GM12878 (cell line): ENCODE measurements at regions not wholly inside any gene's neighbourhood (a gene's known extent, or its start where the extent isn't known, plus 50 kb on each side); places are given as distances from the start of the nearest gene placed in this dataset.

ENCODE experiments used
- ATAC-seq: fragments of 200-7000 bp; cut with Tn5 transposase; 3 replicates; pipeline ENCODE4 v1.9.1; 2020; ENCODE audit warnings: mild to moderate bottlenecking, moderate library complexity
- BruUV-seq: library from RNA; stranded (reverse); fragments of 400-500 nt; replicated peaks from 2 replicates; lab custom pipeline; 2021; lab: Mats Ljungman, UMichigan
- CTCF ChIA-PET: fragments of 300-600 bp; sonication (Branson Sonifier 250); formaldehyde crosslinking; extraction: SDS; loops from one replicate; lab custom pipeline; 2021; ENCODE audit warnings: inconsistent platforms; lab: Yijun Ruan, JAX
- POLR2A ChIA-PET: fragments of 350-600 bp; formaldehyde crosslinking; extraction: SDS; loops from one replicate; lab custom pipeline; 2021; ENCODE audit warnings: inconsistent platforms; lab: Charles Lee
- RAD21 ChIA-PET: fragments of 300-600 bp; sonication (Branson Sonifier 250); formaldehyde crosslinking; loops from one replicate; lab custom pipeline; 2023; ENCODE audit warnings: antibody characterized with exemption; ENCODE audit not compliant: unreplicated experiment; lab: Charles Lee
- SMC1A ChIA-PET: fragments of 300-600 bp; sonication (Branson Sonifier 250); formaldehyde crosslinking; loops from one replicate; lab custom pipeline; 2023; ENCODE audit not compliant: unreplicated experiment, uncharacterized antibody; lab: Charles Lee
- DNase-seq: peaks from one replicate; pipeline ENCODE4 v3.0.0-alpha.2; 2011; ENCODE audit warnings: low read depth, low spot score
- FAIRE-seq: peaks from 3 replicates; lab custom pipeline; 2011; peaks lifted over from hg19 to GRCh38; lab: Jason Lieb, UNC
- H2AFZ ChIP-seq: 2 replicates; pipeline ENCODE4 v1.6.0; 2011; ENCODE audit warnings: low read depth, low read length, control low read depth; ENCODE audit not compliant: control insufficient read depth
- H3K27ac ChIP-seq: 2 replicates; pipeline ENCODE4 v1.5.1; 2011; ENCODE audit warnings: control low read depth; ENCODE audit not compliant: control insufficient read depth, insufficient read depth
- H3K27me3 ChIP-seq, 2 experiments: replicated peaks in 1 of 2; 2 replicates each; pipeline versions ENCODE4 v1.6.0 to v1.6.1; 2011; ENCODE audit warnings: low read length in 1 of 2; ENCODE audit not compliant: control insufficient read depth in 2 of 2, insufficient read depth in 2 of 2
- H3K36me3 ChIP-seq, 2 experiments: 2 replicates each; pipeline ENCODE4 v1.5.1; 2011; ENCODE audit warnings: low read length in 1 of 2; ENCODE audit not compliant: control insufficient read depth in 2 of 2, insufficient read depth in 2 of 2
- H3K4me1 ChIP-seq: 2 replicates; pipeline ENCODE4 v1.6.1; 2011; ENCODE audit warnings: mild to moderate bottlenecking, low read length, moderate library complexity, mixed read lengths; ENCODE audit not compliant: control insufficient read depth, insufficient read depth
- H3K4me2 ChIP-seq: 2 replicates; pipeline ENCODE4 v1.6.0; 2011; ENCODE audit warnings: control low read depth; ENCODE audit not compliant: control insufficient read depth, insufficient read depth
- H3K4me3 ChIP-seq: fragments of 200-600 bp; sonication (generic); 2 replicates; pipeline ENCODE4 v1.5.1; 2016
- H3K79me2 ChIP-seq: 2 replicates; pipeline ENCODE4 v1.6.0; 2011; ENCODE audit warnings: low read length; ENCODE audit not compliant: control insufficient read depth, insufficient read depth
- H3K9ac ChIP-seq: 2 replicates; pipeline ENCODE4 v1.8.0; 2011; ENCODE audit warnings: low read length, control low read depth, mixed read lengths; ENCODE audit not compliant: control insufficient read depth, insufficient read depth
- H3K9me3 ChIP-seq: replicated peaks from 3 replicates; pipeline ENCODE4 v1.5.1; 2011; ENCODE audit warnings: mild to moderate bottlenecking, low read length; ENCODE audit not compliant: control insufficient read depth, insufficient read depth
- H4K20me1 ChIP-seq: 2 replicates; pipeline ENCODE4 v1.6.0; 2011; ENCODE audit not compliant: control insufficient read depth, insufficient read depth
- KLF5 ChIP-seq: fragments of 450-650 bp; IDR thresholded peaks from 2 replicates; pipeline ENCODE4 v1.6.1; 2014; ENCODE audit warnings: mild to moderate bottlenecking; ENCODE audit not compliant: partially characterized antibody
- LARP7 ChIP-seq: fragments of 450-650 bp; IDR thresholded peaks from 2 replicates; pipeline ENCODE4 v1.6.1; 2017; ENCODE audit warnings: mild to moderate bottlenecking
- POU2F2 ChIP-seq: IDR thresholded peaks from 3 replicates; pipeline ENCODE4 v1.6.1; 2011; ENCODE audit warnings: low read depth, mild to moderate bottlenecking, low read length, borderline replicate concordance
- SMAD1 ChIP-seq: fragments of 450-650 bp; IDR thresholded peaks from 2 replicates; pipeline ENCODE4 v1.6.1; 2018; ENCODE audit warnings: mild to moderate bottlenecking, low read depth; ENCODE audit not compliant: partially characterized antibody
- SRF ChIP-seq, 2 experiments: IDR thresholded peaks; 2 replicates each; pipeline ENCODE4 v1.6.1; 2011; ENCODE audit warnings: low read depth in 2 of 2, low read length in 2 of 2, mild to moderate bottlenecking in 1 of 2, moderate library complexity in 1 of 2
- SUPT20H ChIP-seq: IDR thresholded peaks from 2 replicates; pipeline ENCODE4 v1.6.1; 2011; ENCODE audit warnings: low read depth, mild to moderate bottlenecking, low read length, moderate library complexity, borderline replicate concordance; ENCODE audit not compliant: control insufficient read depth
- TBL1XR1 ChIP-seq: IDR thresholded peaks from 2 replicates; pipeline ENCODE4 v1.6.1; 2012; ENCODE audit warnings: low read depth, low read length, improper control_type of control experiment
- ZNF24 ChIP-seq: fragments of 450-650 bp; IDR thresholded peaks from 2 replicates; pipeline ENCODE4 v1.6.1; 2017; ENCODE audit warnings: antibody characterized with exemption, mild to moderate bottlenecking
- ZZZ3 ChIP-seq: IDR thresholded peaks from 2 replicates; pipeline ENCODE4 v1.6.1; 2011; ENCODE audit warnings: low read depth; ENCODE audit not compliant: control insufficient read depth, insufficient read length
- WGBS: methylation state at CpG from one replicate; pipeline ENCODE4 v1.1.6; 2016; ENCODE audit warnings: low lambda C conversion rate; ENCODE audit not compliant: insufficient replicate concordance, insufficient coverage; ENCODE audit errors: missing lambda C conversion rate; 5-methylcytosine and 5-hydroxymethylcytosine counted together
- in situ Hi-C: fragments of 300-500 bp; cut with MboI; formaldehyde crosslinking; loops from 9 replicates; pipeline ENCODE4 v1.14.3; 2018; ENCODE audit warnings: mixed read lengths
- intact Hi-C: fragments of 100-400 bp; cut with micrococcal nuclease; formaldehyde crosslinking; loops from one replicate; pipeline ENCODE4 v1.14.2; 2022; ENCODE audit not compliant: unreplicated experiment
- TF ChIP-seq, protein P1 (sequence below): fragments of 450-650 bp; IDR thresholded peaks from 2 replicates; pipeline ENCODE4 v1.6.1; 2017; ENCODE audit warnings: borderline replicate concordance
- TF ChIP-seq, protein P2 (sequence below): IDR thresholded peaks from 2 replicates; pipeline ENCODE4 v1.6.1; 2011; ENCODE audit warnings: borderline replicate concordance, low read depth, mild to moderate bottlenecking, moderate library complexity, mixed read lengths, low read length; ENCODE audit not compliant: insufficient read depth; ENCODE audit errors: extremely low read length
- TF ChIP-seq, protein P3 (sequence below): fragments of 450-650 bp; IDR thresholded peaks from 2 replicates; pipeline ENCODE4 v1.6.1; 2016; ENCODE audit warnings: mild to moderate bottlenecking, moderate library complexity, borderline replicate concordance
- TF ChIP-seq, protein P4 (sequence below): fragments of 450-650 bp; IDR thresholded peaks from 2 replicates; pipeline ENCODE4 v1.6.1; 2017; ENCODE audit warnings: mild to moderate bottlenecking, moderate library complexity

DNA sequence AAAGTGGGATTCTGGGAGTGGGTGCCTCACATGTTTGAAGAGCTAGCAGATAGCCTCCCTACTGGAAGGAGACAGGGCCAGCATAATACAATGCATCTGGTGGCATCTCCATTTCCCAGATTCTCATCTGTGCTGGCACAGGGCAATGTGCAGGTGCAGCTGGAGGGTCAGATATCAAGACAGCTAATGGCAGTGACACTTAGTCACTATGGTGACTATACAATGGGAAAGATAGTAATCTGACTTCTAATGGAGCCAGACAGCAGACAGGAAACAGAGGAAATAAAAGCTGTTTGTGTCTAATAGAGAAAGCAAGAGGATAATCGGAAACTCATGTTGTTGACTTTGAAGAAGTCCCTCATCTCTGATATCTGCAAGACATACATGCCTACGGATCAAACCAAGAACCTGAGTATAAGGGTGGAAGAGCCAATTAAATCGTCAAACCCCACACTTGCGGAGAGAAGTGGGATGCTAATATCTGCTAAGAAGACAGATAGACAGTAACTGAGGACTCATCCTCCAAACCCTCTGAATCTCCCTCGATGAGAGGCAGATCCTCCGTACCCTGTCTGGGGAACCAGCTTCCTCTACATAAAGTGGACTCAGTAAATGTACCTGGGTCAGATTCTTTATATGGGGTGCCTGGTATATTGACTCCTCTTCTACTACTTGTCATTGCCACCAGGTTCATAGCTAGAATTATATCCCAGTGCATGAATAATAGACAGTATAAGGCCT, 692.7 kb downstream of the SOCS6 start:
- CTCF ChIA-PET: no interaction called here
- BruUV-seq: no TSS peak
- TF ChIP-seq SMAD1 (no peak), SRF (IDR thresholded peaks at IDR 0.05; ENCODE audit: low read depth in 2 of 2, low read length in 2 of 2) (no peak), TBL1XR1 (no peak), ZNF24 (no peak), LARP7 (no peak), KLF5 (no peak), SUPT20H (no peak), POU2F2 (no peak), ZZZ3 (no peak)
- TF ChIP-seq, protein P1, sequence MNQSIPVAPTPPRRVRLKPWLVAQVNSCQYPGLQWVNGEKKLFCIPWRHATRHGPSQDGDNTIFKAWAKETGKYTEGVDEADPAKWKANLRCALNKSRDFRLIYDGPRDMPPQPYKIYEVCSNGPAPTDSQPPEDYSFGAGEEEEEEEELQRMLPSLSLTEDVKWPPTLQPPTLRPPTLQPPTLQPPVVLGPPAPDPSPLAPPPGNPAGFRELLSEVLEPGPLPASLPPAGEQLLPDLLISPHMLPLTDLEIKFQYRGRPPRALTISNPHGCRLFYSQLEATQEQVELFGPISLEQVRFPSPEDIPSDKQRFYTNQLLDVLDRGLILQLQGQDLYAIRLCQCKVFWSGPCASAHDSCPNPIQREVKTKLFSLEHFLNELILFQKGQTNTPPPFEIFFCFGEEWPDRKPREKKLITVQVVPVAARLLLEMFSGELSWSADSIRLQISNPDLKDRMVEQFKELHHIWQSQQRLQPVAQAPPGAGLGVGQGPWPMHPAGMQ: no peak
- TF ChIP-seq, protein P2, sequence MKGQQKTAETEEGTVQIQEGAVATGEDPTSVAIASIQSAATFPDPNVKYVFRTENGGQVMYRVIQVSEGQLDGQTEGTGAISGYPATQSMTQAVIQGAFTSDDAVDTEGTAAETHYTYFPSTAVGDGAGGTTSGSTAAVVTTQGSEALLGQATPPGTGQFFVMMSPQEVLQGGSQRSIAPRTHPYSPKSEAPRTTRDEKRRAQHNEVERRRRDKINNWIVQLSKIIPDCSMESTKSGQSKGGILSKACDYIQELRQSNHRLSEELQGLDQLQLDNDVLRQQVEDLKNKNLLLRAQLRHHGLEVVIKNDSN: no peak
- TF ChIP-seq, protein P3, sequence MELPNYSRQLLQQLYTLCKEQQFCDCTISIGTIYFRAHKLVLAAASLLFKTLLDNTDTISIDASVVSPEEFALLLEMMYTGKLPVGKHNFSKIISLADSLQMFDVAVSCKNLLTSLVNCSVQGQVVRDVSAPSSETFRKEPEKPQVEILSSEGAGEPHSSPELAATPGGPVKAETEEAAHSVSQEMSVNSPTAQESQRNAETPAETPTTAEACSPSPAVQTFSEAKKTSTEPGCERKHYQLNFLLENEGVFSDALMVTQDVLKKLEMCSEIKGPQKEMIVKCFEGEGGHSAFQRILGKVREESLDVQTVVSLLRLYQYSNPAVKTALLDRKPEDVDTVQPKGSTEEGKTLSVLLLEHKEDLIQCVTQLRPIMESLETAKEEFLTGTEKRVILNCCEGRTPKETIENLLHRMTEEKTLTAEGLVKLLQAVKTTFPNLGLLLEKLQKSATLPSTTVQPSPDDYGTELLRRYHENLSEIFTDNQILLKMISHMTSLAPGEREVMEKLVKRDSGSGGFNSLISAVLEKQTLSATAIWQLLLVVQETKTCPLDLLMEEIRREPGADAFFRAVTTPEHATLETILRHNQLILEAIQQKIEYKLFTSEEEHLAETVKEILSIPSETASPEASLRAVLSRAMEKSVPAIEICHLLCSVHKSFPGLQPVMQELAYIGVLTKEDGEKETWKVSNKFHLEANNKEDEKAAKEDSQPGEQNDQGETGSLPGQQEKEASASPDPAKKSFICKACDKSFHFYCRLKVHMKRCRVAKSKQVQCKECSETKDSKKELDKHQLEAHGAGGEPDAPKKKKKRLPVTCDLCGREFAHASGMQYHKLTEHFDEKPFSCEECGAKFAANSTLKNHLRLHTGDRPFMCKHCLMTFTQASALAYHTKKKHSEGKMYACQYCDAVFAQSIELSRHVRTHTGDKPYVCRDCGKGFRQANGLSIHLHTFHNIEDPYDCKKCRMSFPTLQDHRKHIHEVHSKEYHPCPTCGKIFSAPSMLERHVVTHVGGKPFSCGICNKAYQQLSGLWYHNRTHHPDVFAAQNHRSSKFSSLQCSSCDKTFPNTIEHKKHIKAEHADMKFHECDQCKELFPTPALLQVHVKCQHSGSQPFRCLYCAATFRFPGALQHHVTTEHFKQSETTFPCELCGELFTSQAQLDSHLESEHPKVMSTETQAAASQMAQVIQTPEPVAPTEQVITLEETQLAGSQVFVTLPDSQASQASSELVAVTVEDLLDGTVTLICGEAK: no peak
- TF ChIP-seq, protein P4, sequence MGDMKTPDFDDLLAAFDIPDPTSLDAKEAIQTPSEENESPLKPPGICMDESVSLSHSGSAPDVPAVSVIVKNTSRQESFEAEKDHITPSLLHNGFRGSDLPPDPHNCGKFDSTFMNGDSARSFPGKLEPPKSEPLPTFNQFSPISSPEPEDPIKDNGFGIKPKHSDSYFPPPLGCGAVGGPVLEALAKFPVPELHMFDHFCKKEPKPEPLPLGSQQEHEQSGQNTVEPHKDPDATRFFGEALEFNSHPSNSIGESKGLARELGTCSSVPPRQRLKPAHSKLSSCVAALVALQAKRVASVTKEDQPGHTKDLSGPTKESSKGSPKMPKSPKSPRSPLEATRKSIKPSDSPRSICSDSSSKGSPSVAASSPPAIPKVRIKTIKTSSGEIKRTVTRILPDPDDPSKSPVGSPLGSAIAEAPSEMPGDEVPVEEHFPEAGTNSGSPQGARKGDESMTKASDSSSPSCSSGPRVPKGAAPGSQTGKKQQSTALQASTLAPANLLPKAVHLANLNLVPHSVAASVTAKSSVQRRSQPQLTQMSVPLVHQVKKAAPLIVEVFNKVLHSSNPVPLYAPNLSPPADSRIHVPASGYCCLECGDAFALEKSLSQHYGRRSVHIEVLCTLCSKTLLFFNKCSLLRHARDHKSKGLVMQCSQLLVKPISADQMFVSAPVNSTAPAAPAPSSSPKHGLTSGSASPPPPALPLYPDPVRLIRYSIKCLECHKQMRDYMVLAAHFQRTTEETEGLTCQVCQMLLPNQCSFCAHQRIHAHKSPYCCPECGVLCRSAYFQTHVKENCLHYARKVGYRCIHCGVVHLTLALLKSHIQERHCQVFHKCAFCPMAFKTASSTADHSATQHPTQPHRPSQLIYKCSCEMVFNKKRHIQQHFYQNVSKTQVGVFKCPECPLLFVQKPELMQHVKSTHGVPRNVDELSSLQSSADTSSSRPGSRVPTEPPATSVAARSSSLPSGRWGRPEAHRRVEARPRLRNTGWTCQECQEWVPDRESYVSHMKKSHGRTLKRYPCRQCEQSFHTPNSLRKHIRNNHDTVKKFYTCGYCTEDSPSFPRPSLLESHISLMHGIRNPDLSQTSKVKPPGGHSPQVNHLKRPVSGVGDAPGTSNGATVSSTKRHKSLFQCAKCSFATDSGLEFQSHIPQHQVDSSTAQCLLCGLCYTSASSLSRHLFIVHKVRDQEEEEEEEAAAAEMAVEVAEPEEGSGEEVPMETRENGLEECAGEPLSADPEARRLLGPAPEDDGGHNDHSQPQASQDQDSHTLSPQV: no peak

More for the DNA sequence above, 692.7 kb downstream of the SOCS6 start:
- FAIRE-seq (no peak), DNase-seq (no peak), ATAC-seq (no peak)
- ChIA-PET RAD21 (no interaction called here), POLR2A (no interaction called here), SMC1A (no interaction called here)
- Histone ChIP-seq H3K4me3 (no peak overlapping the region), H3K27ac (no peak overlapping the region), H3K4me2 (no peak overlapping the region), H3K9ac (no peak overlapping the region), H2AFZ (no peak overlapping the region), H3K36me3 (no peaks in the 10 kb centered on the region), H3K79me2 (no peaks in the 10 kb centered on the region), H3K4me1 (no peaks in the 10 kb centered on the region), H3K9me3 (no peaks in the 10 kb centered on the region), H4K20me1 (no peaks in the 10 kb centered on the region), H3K27me3 (no peaks in the 10 kb centered on the region)
- in situ Hi-C loops: no loop called here
- WGBS: 44% methylated on average over 6 of the region's 6 CpGs
- intact Hi-C loops: no loop called here
